Osteoblast (primary cell): ENCODE measurements at regions not wholly inside any gene's neighbourhood (a gene's known extent, or its start where the extent isn't known, plus 50 kb on each side); places are given as distances from the start of the nearest gene placed in this dataset.

Experiments
- DNase-seq: peaks from one replicate; pipeline ENCODE4 v3.0.0; 2011; ENCODE audit warnings: low spot score, mixed read lengths; ENCODE audit not compliant: insufficient read length; ENCODE audit errors: missing footprints
- H2AFZ ChIP-seq: 2 replicates; pipeline ENCODE4 v1.6.0; 2011; ENCODE audit warnings: mild to moderate bottlenecking, low read length
- H3K27ac ChIP-seq: 2 replicates; pipeline ENCODE4 v1.5.1; 2011; ENCODE audit warnings: mild to moderate bottlenecking, low read depth, low read length, moderate library complexity
- H3K27me3 ChIP-seq: 2 replicates; pipeline ENCODE4 v1.6.0; 2012; ENCODE audit warnings: mild to moderate bottlenecking, control low read depth, inconsistent platforms, low read length, moderate library complexity; ENCODE audit not compliant: insufficient read depth
- H3K36me3 ChIP-seq: 2 replicates; pipeline ENCODE4 v1.5.1; 2011; ENCODE audit warnings: mild to moderate bottlenecking, low read length, control low read depth, moderate library complexity; ENCODE audit not compliant: insufficient read depth
- H3K4me1 ChIP-seq: 2 replicates; pipeline ENCODE4 v1.5.1; 2011; ENCODE audit warnings: mild to moderate bottlenecking, low read length, control low read depth, moderate library complexity; ENCODE audit not compliant: insufficient read depth
- H3K4me2 ChIP-seq: 2 replicates; pipeline ENCODE4 v1.6.0; 2011; ENCODE audit warnings: mild to moderate bottlenecking, low read length; ENCODE audit not compliant: insufficient read depth
- H3K4me3 ChIP-seq: fragments of 200-600 bp; sonication (generic); 3 replicates; pipeline ENCODE4 v1.5.1; 2012; ENCODE audit warnings: mild to moderate bottlenecking, low read length, inconsistent platforms; ENCODE audit not compliant: insufficient read depth
- H3K79me2 ChIP-seq: 2 replicates; pipeline ENCODE4 v1.6.0; 2012; ENCODE audit warnings: mild to moderate bottlenecking, low read length, control low read depth, inconsistent platforms; ENCODE audit not compliant: insufficient read depth
- H3K9me3 ChIP-seq: 2 replicates; pipeline ENCODE4 v1.5.1; 2011; ENCODE audit warnings: low read depth, low read length, control low read depth
- H4K20me1 ChIP-seq: 2 replicates; pipeline ENCODE4 v1.6.0; 2012; ENCODE audit warnings: mild to moderate bottlenecking, low read length, control low read depth; ENCODE audit not compliant: insufficient read depth
- TF ChIP-seq, protein P1 (sequence below): IDR thresholded peaks from 2 replicates; pipeline ENCODE4 v1.5.1; 2011; ENCODE audit warnings: mild to moderate bottlenecking, low read depth, low read length, moderate library complexity; ENCODE audit errors: extremely low read depth

DNA sequence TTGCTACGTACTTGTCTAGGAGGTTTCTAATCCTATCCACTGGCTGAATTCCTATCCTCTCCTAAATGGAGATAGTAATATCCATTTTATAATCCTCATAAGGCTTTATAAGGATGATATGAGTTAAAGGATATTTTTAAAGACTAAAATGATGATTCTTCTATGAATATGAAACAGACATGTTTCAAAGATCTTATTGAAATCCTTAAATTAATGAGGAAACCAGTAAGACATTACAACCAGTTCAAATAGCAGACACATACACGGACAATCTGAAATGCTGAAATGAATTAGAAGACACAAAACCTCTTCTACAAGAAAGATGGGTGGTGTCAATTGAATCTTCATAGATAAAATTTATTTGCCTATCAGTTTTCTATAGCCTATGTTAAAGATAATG is 132.9 kb upstream of the ANK3 start:
- Histone ChIP-seq H3K79me2 (no peaks in the 10 kb centered on the region), H2AFZ (no peak overlapping the region), H3K36me3 (no peaks in the 10 kb centered on the region), H4K20me1 (no peaks in the 10 kb centered on the region), H3K4me1 (no peaks in the 10 kb centered on the region), H3K27me3 (no peaks in the 10 kb centered on the region), H3K27ac (no peak overlapping the region), H3K9me3 (no peaks in the 10 kb centered on the region), H3K4me2 (no peak overlapping the region), H3K4me3 (no peak overlapping the region)
- DNase-seq, result no peak
- TF ChIP-seq, protein P1, sequence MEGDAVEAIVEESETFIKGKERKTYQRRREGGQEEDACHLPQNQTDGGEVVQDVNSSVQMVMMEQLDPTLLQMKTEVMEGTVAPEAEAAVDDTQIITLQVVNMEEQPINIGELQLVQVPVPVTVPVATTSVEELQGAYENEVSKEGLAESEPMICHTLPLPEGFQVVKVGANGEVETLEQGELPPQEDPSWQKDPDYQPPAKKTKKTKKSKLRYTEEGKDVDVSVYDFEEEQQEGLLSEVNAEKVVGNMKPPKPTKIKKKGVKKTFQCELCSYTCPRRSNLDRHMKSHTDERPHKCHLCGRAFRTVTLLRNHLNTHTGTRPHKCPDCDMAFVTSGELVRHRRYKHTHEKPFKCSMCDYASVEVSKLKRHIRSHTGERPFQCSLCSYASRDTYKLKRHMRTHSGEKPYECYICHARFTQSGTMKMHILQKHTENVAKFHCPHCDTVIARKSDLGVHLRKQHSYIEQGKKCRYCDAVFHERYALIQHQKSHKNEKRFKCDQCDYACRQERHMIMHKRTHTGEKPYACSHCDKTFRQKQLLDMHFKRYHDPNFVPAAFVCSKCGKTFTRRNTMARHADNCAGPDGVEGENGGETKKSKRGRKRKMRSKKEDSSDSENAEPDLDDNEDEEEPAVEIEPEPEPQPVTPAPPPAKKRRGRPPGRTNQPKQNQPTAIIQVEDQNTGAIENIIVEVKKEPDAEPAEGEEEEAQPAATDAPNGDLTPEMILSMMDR, result no peak

GRCh38 chr10:60521974-60522405 is 132.3 kb upstream of the ANK3 start:
- Histone ChIP-seq H3K4me3 (no peak overlapping the region), H3K79me2 (no peaks in the 10 kb centered on the region), H3K9me3 (no peaks in the 10 kb centered on the region), H3K27me3 (no peaks in the 10 kb centered on the region), H2AFZ (no peak overlapping the region), H3K27ac (no peak overlapping the region), H3K4me1 (no peaks in the 10 kb centered on the region), H4K20me1 (no peaks in the 10 kb centered on the region), H3K36me3 (no peaks in the 10 kb centered on the region), H3K4me2 (no peak overlapping the region)
- no peak for DNase-seq
- TF ChIP-seq, protein P1, result no peak

DNA sequence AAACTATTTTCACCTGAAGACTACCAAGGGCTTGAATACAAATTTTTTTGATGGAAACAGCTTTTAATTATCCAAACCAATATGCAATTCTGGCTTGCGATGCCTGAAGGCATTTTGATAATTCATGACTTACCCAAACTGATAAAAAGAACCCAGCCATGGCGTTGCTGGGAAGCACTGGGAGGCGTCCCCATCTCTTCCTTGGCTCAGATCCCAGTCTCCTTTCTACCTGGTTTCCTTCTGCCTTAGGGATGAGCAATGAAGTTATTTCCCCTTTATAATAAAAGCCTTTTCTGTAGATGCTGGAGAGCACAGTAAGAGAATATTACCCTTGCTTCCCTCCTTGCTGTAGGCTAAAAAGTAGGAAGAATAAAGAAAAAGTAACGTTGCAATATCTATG is 129.1 kb upstream of the ANK3 start:
- H3K79me2 ChIP-seq, result no peaks in the 10 kb centered on the region
- no peaks in the 10 kb centered on the region for H3K4me1 ChIP-seq
- TF ChIP-seq, protein P1, result no peak
- H4K20me1 ChIP-seq, result no peaks in the 10 kb centered on the region
- no peak overlapping the region for H2AFZ ChIP-seq
- DNase-seq, result no peak
- no peaks in the 10 kb centered on the region for H3K36me3 ChIP-seq
- no peak overlapping the region for H3K27ac ChIP-seq
- no peak overlapping the region for H3K4me3 ChIP-seq
- no peaks in the 10 kb centered on the region for H3K9me3 ChIP-seq
- H3K27me3 ChIP-seq, result no peaks in the 10 kb centered on the region
- H3K4me2 ChIP-seq, result no peak overlapping the region

DNA sequence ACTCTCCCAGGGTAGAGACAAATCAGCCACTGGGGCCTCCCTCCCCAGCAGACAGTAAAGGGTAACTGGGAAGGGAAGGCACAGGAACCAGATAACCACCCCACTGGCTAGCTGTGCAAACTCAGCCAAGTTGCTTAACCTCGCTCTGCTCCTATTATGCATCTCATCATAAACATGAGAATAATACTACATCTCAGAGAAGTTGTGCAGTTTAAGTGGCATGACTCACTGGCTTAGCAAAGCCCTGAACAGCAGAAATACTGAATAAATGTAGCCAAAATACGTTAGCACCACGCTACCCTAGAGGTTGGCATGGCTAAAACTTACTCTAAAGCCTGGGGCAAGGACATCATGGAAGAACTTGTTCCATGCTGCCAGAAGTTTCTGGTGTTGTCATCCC is 128.1 kb upstream of the ANK3 start:
- Histone ChIP-seq H4K20me1 (no peaks in the 10 kb centered on the region), H3K4me3 (no peak overlapping the region), H3K27ac (no peak overlapping the region), H3K79me2 (no peaks in the 10 kb centered on the region), H3K4me1 (no peaks in the 10 kb centered on the region), H3K9me3 (no peaks in the 10 kb centered on the region), H3K36me3 (no peaks in the 10 kb centered on the region), H3K27me3 (no peaks in the 10 kb centered on the region), H3K4me2 (no peak overlapping the region), H2AFZ (no peak overlapping the region)
- TF ChIP-seq, protein P1, result no peak
- DNase-seq, result no peak
